GM20431 (cell line): ENCODE measurements at regions not wholly inside any gene's neighbourhood (a gene's known extent, or its start where the extent isn't known, plus 50 kb on each side); places are given as distances from the start of the nearest gene placed in this dataset.

Source experiments
- in situ Hi-C: fragments of 300-500 bp; cut with MseI, MboI; formaldehyde crosslinking; loops from one replicate; pipeline ENCODE4 v1.15.0; 2020; ENCODE audit warnings: low sequenced_read_pairs; ENCODE audit not compliant: unreplicated experiment

GRCh38 chr4:66655505-66655904, 889.8 kb downstream of the CENPC start:
- in situ Hi-C loops: no loop called here

DNA sequence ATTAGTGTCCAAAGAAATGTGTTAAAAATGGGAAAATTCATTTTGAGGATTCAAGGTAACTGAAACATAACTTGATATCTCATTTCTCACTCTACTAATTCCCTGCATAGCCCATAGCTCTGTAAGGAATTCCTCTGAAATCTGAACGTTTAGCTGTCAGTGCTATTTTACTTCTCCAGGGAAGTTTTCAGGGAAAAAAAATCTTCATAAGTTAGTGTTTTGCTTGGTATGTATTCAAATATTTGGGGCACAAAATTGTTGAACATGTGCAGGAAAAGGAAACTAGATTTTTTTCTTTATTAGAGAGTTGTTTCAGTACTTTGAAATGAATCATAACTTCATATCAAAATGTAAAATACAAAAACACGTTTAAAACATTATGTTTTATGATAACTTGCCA, 891.4 kb downstream of the CENPC start:
- in situ Hi-C loops: no loop called here

DNA sequence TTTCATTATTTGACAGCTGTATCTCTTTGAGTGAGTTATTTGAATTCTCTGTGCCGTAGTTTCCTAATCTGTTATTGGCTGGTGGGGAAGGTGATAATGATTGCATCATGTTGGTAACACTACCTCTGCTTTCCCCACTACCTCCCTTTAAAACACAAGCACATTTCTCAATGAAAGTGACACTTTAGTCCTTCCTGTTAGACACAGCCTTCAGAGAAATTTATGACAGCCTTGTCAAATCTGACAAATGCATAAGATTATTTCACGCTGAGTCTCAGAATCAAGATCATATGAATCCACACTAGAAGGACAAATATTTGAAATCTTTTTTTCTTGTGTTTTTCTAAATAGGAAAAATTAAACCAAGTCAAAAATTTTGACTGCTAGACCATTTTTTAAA, 896.1 kb downstream of the CENPC start:
- in situ Hi-C loops: no loop called here

GRCh38 chr4:66647926-66648325, 897.4 kb downstream of the CENPC start:
- in situ Hi-C loops: no loop called here

DNA sequence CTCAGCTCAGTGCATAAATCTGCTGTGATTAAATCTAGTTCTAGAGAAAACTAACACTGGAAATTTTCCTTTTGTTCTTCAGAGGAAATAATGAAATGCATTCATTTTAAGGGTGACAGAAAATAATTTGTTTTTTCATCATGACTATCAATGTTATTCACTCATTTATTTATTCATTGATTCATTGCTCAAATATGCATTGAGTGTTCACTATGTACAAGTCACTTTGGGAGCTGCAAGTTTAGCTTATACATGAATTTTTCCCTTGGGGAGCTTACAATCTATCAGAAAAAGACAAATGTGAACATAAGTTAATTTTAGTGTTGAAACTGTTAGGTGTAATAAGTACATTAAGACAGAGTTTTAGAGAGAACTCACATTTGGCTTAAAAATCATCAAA, 897.8 kb downstream of the CENPC start:
- in situ Hi-C loops: no loop called here

DNA sequence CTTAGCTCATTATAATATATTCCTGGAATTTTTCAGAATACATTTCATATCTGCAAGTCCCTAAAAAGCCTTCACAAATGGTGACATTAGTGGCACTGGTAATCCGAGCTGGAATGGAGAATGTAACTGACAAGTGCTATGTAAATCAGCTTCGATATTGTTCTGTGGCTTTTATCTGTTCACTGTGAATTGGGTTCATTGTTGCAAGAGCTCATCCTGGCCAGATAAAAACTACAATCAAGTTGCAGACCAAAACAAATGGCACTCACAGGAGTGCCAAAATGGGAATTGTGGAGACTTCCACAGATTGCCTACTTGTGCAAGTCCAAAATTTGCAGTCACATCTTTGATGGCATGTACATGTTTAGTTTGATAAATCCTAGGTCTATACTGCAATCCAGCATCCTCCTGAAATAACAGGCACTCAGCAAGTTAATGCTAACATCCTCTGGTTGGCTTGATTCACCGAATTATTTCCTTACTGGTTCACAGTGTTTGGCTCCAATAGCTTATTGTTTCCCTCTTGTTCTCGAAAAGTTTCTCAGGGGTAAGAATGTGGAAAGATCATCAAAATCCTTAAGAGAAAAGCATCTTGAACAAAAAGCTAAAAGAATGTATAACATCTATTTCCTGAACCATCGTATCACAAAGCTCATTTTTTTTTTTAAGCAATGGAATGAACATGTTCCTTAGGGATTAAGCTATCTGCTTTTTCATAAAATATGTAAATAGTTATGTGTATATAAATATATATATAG, 904.9 kb downstream of the CENPC start:
- in situ Hi-C loops: no loop called here

- in situ Hi-C loops: no loop called here
These were observed 905.9 kb downstream of the CENPC start for GRCh38 chr4:66639361-66639760.

DNA sequence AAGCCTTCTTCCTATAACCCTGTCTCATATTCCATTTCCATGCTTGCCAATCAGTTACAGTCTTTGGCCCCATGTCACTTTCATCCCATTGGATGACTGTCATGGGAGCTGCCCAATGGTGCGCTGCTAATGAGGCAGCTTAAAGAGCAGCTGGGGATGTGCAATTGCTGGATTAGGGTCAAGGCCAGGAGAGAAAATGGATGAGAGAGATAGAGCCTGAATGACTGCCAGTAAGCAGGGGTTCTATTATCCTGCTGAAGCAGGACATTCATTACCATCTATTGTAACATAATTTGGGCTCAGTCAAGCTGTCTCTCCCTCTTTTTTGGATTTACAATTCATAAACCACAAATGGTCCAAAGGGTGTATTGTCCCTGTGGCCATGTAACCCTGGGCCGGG, 909.0 kb downstream of the CENPC start:
- in situ Hi-C loops: no loop called here

DNA sequence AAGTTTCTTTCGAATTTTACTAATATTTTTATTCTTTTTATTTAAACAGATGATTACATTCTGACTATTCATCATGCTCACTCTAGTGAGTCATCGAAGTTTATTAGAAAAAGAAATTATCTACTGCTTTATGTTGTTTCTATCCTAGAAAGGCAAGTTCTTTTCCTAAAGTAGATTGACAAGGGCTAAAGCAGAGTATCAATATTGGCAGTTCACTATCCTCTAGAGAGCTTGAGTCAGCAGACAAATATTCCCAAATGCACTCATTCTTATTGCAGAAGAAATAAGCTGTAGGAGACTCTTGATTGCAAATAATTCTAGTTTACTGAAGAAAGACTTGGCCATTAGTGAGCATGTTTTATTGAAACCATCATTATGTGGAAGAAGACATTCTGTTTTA, 911.8 kb downstream of the CENPC start:
- in situ Hi-C loops: no loop called here

DNA sequence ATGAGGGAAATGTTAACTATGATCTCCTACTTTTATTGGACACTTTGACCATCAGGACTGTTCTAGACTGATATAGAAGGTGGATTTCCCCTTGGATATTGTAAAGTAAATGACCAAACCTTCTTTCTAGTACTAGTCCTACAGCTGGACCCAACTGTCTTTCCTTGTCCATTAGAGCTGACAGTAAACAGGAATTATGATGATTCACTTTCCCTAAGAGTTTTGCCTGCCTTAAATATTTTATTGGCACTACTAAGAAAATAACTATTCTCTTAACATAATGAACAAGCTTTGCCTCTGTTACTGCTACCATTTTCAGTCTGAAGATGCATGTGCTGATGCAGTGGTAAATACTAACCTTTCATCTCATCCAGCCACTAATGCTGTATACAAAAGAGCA, 915.4 kb downstream of the CENPC start:
- in situ Hi-C loops: no loop called here

GRCh38 chr4:66628146-66628545, 917.2 kb downstream of the CENPC start:
- in situ Hi-C loops: no loop called here

DNA sequence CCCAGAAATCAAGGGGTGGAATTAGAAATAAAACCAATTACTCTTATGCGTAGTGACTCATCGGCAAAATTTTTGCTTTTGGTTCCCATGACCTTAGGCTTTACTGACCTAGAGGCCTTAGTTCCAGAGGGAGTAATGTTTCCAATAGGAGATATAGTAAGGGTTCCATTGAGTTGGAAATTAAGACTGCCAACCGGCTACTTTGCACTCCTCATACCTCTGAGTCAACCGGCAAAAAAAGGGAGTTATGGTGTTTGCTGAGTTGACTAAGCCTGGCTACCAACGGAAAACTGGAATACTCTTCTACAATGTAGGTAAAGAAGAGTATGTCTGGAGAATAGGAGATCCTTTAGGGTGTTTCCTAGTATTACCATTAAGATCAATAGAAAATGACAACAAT, 919.8 kb downstream of the CENPC start:
- in situ Hi-C loops: no loop called here

GRCh38 chr4:66613591-66613990, 931.7 kb downstream of the CENPC start:
- in situ Hi-C loops: no loop called here

- in situ Hi-C loops: no loop called here
These were observed 936.3 kb downstream of the CENPC start for GRCh38 chr4:66609014-66609413.

GRCh38 chr4:66606908-66607307, 936.6 kb upstream of the EPHA5 start:
- in situ Hi-C loops: no loop called here

- in situ Hi-C loops: no loop called here
These were observed 935.9 kb upstream of the EPHA5 start for GRCh38 chr4:66606215-66606614.

- in situ Hi-C loops: no loop called here
These were observed 933.9 kb upstream of the EPHA5 start for GRCh38 chr4:66604192-66604591.

GRCh38 chr4:66602622-66603021, 932.3 kb upstream of the EPHA5 start:
- in situ Hi-C loops: no loop called here

GRCh38 chr4:66591968-66592367, 921.7 kb upstream of the EPHA5 start:
- in situ Hi-C loops: no loop called here

DNA sequence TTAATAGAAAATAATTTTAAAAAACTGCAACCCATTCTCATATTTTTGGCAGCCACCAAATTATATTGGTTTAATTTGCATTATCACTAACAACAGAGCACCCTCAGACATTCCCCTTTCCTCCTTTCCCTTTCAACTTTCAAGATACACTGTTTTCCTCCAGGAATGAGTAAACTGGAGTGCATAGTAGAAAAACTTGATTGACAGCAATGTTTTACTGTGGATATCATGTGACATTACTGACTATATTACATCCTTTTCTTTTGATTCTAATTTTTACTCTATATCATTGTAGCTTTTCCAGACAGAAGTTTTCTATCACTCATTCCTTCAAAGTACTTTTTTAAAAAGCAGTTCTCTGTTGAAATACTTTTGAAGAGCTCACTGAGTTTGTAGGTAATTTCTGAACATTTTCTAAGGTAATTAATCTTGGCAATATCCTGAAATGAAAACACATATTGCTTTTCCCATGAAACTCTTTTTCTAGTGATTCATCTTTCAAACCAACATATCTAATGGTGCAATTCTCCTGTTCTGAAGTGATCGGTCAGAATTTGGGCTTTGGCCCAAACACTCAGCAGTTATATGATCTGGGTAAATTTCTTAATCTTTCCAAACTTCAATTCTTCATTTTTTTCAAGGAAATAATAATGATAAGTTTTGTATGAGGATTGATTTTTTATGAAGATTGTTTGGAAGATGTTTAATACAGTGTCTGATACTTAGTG, 920.4 kb upstream of the EPHA5 start:
- in situ Hi-C loops: no loop called here

GRCh38 chr4:66589183-66589582, 918.9 kb upstream of the EPHA5 start:
- in situ Hi-C loops: no loop called here

- in situ Hi-C loops: no loop called here
These were observed 915.5 kb upstream of the EPHA5 start for GRCh38 chr4:66585767-66586166.
